ENCODE measurements at regions not wholly inside any gene's neighbourhood (a gene's known extent, or its start where the extent isn't known, plus 50 kb on each side); places are given as distances from the start of the nearest gene placed in this dataset.

DNA sequence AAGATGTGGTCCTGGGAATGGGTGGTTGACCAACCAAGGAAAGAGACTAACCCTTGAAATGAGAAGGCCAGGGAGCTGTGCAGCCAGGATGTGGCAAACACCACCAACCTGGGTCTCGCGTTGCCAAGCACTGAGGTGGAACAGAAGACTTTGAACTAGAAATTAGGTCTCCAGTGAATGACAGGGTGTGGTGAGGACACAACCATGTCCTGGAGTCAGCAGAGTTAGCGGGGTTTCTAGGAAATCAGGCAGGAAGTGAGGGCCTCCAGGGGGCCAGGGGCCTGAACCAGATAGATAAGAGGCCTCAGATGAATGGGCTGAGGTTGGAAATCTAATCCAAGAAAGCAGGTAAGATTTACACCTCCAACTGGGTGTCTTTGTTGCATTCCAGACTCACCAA, 353.3 kb upstream of the ARID1B start:
- TF ChIP-seq POLR2A (IDR thresholded peaks at IDR 0.05; ENCODE audit: low read length) (no peak), GATA1 (IDR thresholded peaks at IDR 0.05; ENCODE audit: low read depth, low read length) (no peak)
